A549 (cell line): ENCODE measurements at regions not wholly inside any gene's neighbourhood (a gene's known extent, or its start where the extent isn't known, plus 50 kb on each side); places are given as distances from the start of the nearest gene placed in this dataset.

Source experiments
- ATAC-seq, 2 experiments: fragments of 200-7000 bp in 1 of 2; fragments of >200 bp in 1 of 2; cut with Nextera tagmentation in 1 of 2; cut with Tn5 transposase in 1 of 2; 3 replicates each; pipeline versions ENCODE4 v1.8.0 to v1.9.1; 2018 to 2020; ENCODE audit warnings: mild to moderate bottlenecking in 1 of 2, moderate library complexity in 1 of 2
- CTCF ChIA-PET: fragments of 300-600 bp; sonication (Branson Sonifier 250); formaldehyde crosslinking; extraction: SDS; loops from one replicate; lab custom pipeline; 2021; ENCODE audit warnings: antibody characterized with exemption, inconsistent platforms; lab: Yijun Ruan, JAX
- POLR2A ChIA-PET: fragments of 350-600 bp; formaldehyde crosslinking; extraction: SDS; loops from one replicate; lab custom pipeline; 2021; ENCODE audit warnings: antibody characterized with exemption, inconsistent platforms; lab: Yijun Ruan, JAX
- DNase-seq, 2 experiments: peaks; one replicate each; pipeline versions ENCODE4 v3.0.0 to v3.0.0-alpha.2; 2011 to 2016; ENCODE audit warnings: low read depth in 1 of 2, low spot score in 1 of 2
- FAIRE-seq: peaks from 2 replicates; lab custom pipeline; 2011; peaks lifted over from hg19 to GRCh38; lab: Jason Lieb, UNC
- H3K27ac ChIP-seq, 2 experiments: fragments of >200 bp; sonication (Bioruptor Twin); formaldehyde crosslinking; 3 replicates each; pipeline ENCODE4 v1.5.1; 2016 to 2017
- H3K4me1 ChIP-seq: fragments of >200 bp; sonication (Bioruptor Twin); formaldehyde crosslinking; 3 replicates; pipeline ENCODE4 v1.6.1; 2016
- H3K4me2 ChIP-seq: fragments of >200 bp; sonication (Bioruptor Twin); formaldehyde crosslinking; 3 replicates; pipeline ENCODE4 v1.6.1; 2016
- H3K4me3 ChIP-seq: fragments of >200 bp; sonication (Bioruptor Twin); formaldehyde crosslinking; 3 replicates; pipeline ENCODE4 v1.5.1; 2016
- H3K9me3 ChIP-seq: fragments of >200 bp; sonication (Bioruptor Twin); formaldehyde crosslinking; 3 replicates; pipeline ENCODE4 v1.6.1; 2016
- CBX8 ChIP-seq: fragments of 200-600 bp; sonication (generic); IDR thresholded peaks from 2 replicates; pipeline ENCODE4 v1.6.1; 2016
- CHD2 ChIP-seq: fragments of 150-350 bp; IDR thresholded peaks from 2 replicates; pipeline ENCODE4 v1.6.1; 2014; ENCODE audit warnings: low read length; ENCODE audit not compliant: partially characterized antibody
- EHF ChIP-seq: fragments of 250-450 bp; sonication (Bioruptor Pico); IDR thresholded peaks from 2 replicates; pipeline ENCODE4 v1.5.0; 2020; ENCODE audit warnings: mild to moderate bottlenecking
- EHMT2 ChIP-seq: fragments of 200-600 bp; sonication (generic); IDR thresholded peaks from 2 replicates; pipeline ENCODE4 v1.6.1; 2016; ENCODE audit warnings: antibody characterized with exemption, low read depth, mild to moderate bottlenecking, moderate library complexity
- FOSB ChIP-seq: fragments of 250-450 bp; sonication (Bioruptor Pico); IDR thresholded peaks from 2 replicates; pipeline ENCODE4 v1.5.0; 2020; ENCODE audit warnings: mild to moderate bottlenecking, moderate library complexity
- HDAC2 ChIP-seq: fragments of 200-600 bp; sonication (generic); IDR thresholded peaks from 2 replicates; pipeline ENCODE4 v1.6.1; 2016
- HEYL ChIP-seq: fragments of 250-450 bp; sonication (Bioruptor Pico); IDR thresholded peaks from 2 replicates; pipeline ENCODE4 v1.8.0; 2021; ENCODE audit warnings: mild to moderate bottlenecking, moderate library complexity
- HOXB5 ChIP-seq: fragments of 250-450 bp; sonication (Bioruptor Pico); IDR thresholded peaks from 2 replicates; pipeline ENCODE4 v1.5.0; 2020; ENCODE audit warnings: mild to moderate bottlenecking, moderate library complexity
- JUN ChIP-seq, 2 experiments: fragments of >200 bp; sonication (Bioruptor Twin); formaldehyde crosslinking; IDR thresholded peaks; 2 replicates in 1 of 2; 3 replicates in 1 of 2; pipeline ENCODE4 v1.6.1; 2016 to 2017
- KDM5A ChIP-seq: fragments of 200-600 bp; sonication (generic); IDR thresholded peaks from 2 replicates; pipeline ENCODE4 v1.6.1; 2016; ENCODE audit warnings: antibody characterized with exemption, mild to moderate bottlenecking
- MAFK ChIP-seq: fragments of 450-650 bp; IDR thresholded peaks from 2 replicates; pipeline ENCODE4 v1.6.1; 2014; ENCODE audit not compliant: partially characterized antibody
- MAZ ChIP-seq: fragments of 150-350 bp; IDR thresholded peaks from 2 replicates; pipeline ENCODE4 v1.6.1; 2014; ENCODE audit warnings: antibody characterized with exemption, low read depth, low read length, borderline replicate concordance
- NR3C1 ChIP-seq: fragments of >200 bp; sonication (Bioruptor Twin); formaldehyde crosslinking; IDR thresholded peaks from 3 replicates; pipeline ENCODE4 v1.6.1; 2017
- POLR2A ChIP-seq: IDR thresholded peaks from 2 replicates; pipeline ENCODE4 v1.6.1; 2012; ENCODE audit warnings: mild to moderate bottlenecking, low read length
- RCOR1 ChIP-seq: fragments of 150-350 bp; IDR thresholded peaks from 2 replicates; pipeline ENCODE4 v1.6.1; 2014; ENCODE audit warnings: antibody characterized with exemption, low read length, low read depth
- RFX5 ChIP-seq: fragments of 450-650 bp; IDR thresholded peaks from 2 replicates; pipeline ENCODE4 v1.7.1; 2014; ENCODE audit warnings: antibody characterized with exemption, mild to moderate bottlenecking, moderate library complexity
- RNF2 ChIP-seq: fragments of 200-600 bp; sonication (generic); IDR thresholded peaks from 2 replicates; pipeline ENCODE4 v1.6.1; 2016; ENCODE audit warnings: low read depth, mild to moderate bottlenecking, antibody characterized with exemption, moderate library complexity, borderline replicate concordance
- SMC3 ChIP-seq: fragments of >200 bp; sonication (Bioruptor Twin); formaldehyde crosslinking; IDR thresholded peaks from 3 replicates; pipeline ENCODE4 v1.6.1; 2018; ENCODE audit warnings: inconsistent platforms
- TFCP2L1 ChIP-seq: fragments of 250-450 bp; sonication (Bioruptor Pico); IDR thresholded peaks from 2 replicates; pipeline ENCODE4 v1.5.0; 2021; ENCODE audit warnings: mild to moderate bottlenecking
- TP53 ChIP-seq: fragments of 250-450 bp; sonication (Bioruptor Pico); IDR thresholded peaks from 2 replicates; pipeline ENCODE4 v1.5.0; 2021; ENCODE audit warnings: mild to moderate bottlenecking, moderate library complexity
- ZNF302 ChIP-seq: fragments of 250-450 bp; sonication (Bioruptor Pico); IDR thresholded peaks from 2 replicates; pipeline ENCODE4 v1.9.0; 2021; ENCODE audit warnings: inconsistent platforms, mild to moderate bottlenecking, moderate library complexity
- WGBS: methylation state at CpG from one replicate; pipeline ENCODE4 v1.1.6; 2017; ENCODE audit errors: missing lambda C conversion rate; 5-methylcytosine and 5-hydroxymethylcytosine counted together
- TF ChIP-seq, protein P1 (sequence below): IDR thresholded peaks from 2 replicates; pipeline ENCODE4 v1.6.1; 2012
- TF ChIP-seq, protein P2 (sequence below): fragments of 250-450 bp; sonication (Bioruptor Pico); IDR thresholded peaks from 2 replicates; pipeline ENCODE4 v1.5.0; 2020; ENCODE audit warnings: low read depth, mild to moderate bottlenecking, moderate library complexity
- TF ChIP-seq, protein P3 (sequence below): fragments of >200 bp; sonication (Bioruptor Twin); formaldehyde crosslinking; IDR thresholded peaks from 3 replicates; pipeline ENCODE4 v1.6.1; 2016
- TF ChIP-seq, protein P4 (sequence below): fragments of >200 bp; sonication (Bioruptor Twin); formaldehyde crosslinking; IDR thresholded peaks from 3 replicates; pipeline ENCODE4 v1.5.1; 2016
- TF ChIP-seq, protein P5 (sequence below): fragments of 200-600 bp; sonication (generic); IDR thresholded peaks from 2 replicates; pipeline ENCODE4 v1.6.1; 2016; ENCODE audit warnings: antibody characterized with exemption, mild to moderate bottlenecking, moderate library complexity

DNA sequence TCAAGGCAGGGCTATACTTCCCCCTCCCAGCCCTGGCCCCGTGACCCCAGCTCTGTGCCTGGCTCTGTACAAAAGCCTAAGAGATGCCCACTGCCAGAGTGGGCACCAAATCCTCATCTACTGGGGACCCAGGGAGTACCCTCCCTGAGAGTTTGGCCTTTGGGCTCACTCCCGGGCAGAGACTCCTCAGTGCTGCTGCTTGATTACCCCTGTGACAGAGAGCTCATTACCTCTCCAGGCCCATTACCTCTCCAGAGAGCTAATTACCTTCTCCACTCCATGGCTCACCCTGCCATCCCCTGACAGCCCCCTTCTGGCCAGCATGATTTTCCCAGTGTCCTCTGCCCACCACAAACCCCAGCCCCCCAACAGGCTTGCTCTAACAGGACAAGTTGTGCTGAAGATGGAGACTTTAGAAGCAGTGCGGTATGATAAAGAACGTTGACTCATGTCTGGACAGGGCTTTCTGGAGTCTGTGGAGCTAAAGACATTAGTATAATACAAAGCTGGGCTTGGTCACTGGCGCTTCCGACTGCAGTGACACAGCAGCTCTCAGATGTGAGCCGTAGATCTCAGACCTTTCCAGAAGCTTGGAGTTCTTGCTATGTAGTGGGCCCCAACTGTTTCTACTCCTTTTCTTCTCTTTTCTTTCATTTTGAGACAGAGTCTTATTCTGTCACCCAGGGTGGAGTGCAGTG lies 111.3 kb upstream of the KCTD7 start:
- H3K4me1 ChIP-seq = no peaks in the 10 kb centered on the region
- H3K4me2 ChIP-seq = no peak overlapping the region
- 87% methylated on average over 6 of the region's 7 CpGs for WGBS
- FAIRE-seq (no peak), DNase-seq (no peak), ATAC-seq (no peak)
- H3K9me3 ChIP-seq = no peaks in the 10 kb centered on the region
- no peak overlapping the region for H3K4me3 ChIP-seq
- ChIA-PET POLR2A (no interaction called here), CTCF (interaction anchor here (0.7 to 0.8 kb wide), 2 partner anchors 90 to 540 kb away, joined by 3 to 4 read pairs; no protein-coding TSS in a partner anchor)
- H3K27ac ChIP-seq = no peak overlapping the region
- TF ChIP-seq TP53 (CRISPR knock-in tag) = no peak
- TF ChIP-seq EHF (CRISPR knock-in tag) = no peak
- TF ChIP-seq HDAC2 = no peak
- TF ChIP-seq, protein P1, sequence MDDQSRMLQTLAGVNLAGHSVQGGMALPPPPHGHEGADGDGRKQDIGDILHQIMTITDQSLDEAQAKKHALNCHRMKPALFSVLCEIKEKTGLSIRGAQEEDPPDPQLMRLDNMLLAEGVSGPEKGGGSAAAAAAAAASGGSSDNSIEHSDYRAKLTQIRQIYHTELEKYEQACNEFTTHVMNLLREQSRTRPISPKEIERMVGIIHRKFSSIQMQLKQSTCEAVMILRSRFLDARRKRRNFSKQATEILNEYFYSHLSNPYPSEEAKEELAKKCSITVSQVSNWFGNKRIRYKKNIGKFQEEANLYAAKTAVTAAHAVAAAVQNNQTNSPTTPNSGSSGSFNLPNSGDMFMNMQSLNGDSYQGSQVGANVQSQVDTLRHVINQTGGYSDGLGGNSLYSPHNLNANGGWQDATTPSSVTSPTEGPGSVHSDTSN = no peak
- no peak for TF ChIP-seq ZNF302 (CRISPR knock-in tag)
- TF ChIP-seq FOSB = no peak
- no peak for TF ChIP-seq RNF2
- no peak for TF ChIP-seq RCOR1
- TF ChIP-seq JUN (IDR thresholded peaks at IDR 0.05) = no peak
- no peak for TF ChIP-seq TFCP2L1 (CRISPR knock-in tag)
- TF ChIP-seq EHMT2 = no peak
- TF ChIP-seq SMC3 = no peak
- TF ChIP-seq, protein P2, sequence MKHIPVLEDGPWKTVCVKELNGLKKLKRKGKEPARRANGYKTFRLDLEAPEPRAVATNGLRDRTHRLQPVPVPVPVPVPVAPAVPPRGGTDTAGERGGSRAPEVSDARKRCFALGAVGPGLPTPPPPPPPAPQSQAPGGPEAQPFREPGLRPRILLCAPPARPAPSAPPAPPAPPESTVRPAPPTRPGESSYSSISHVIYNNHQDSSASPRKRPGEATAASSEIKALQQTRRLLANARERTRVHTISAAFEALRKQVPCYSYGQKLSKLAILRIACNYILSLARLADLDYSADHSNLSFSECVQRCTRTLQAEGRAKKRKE = no peak
- no peak for TF ChIP-seq CHD2
- TF ChIP-seq, protein P3, sequence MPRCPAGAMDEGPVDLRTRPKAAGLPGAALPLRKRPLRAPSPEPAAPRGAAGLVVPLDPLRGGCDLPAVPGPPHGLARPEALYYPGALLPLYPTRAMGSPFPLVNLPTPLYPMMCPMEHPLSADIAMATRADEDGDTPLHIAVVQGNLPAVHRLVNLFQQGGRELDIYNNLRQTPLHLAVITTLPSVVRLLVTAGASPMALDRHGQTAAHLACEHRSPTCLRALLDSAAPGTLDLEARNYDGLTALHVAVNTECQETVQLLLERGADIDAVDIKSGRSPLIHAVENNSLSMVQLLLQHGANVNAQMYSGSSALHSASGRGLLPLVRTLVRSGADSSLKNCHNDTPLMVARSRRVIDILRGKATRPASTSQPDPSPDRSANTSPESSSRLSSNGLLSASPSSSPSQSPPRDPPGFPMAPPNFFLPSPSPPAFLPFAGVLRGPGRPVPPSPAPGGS = no peak
- TF ChIP-seq, protein P4, sequence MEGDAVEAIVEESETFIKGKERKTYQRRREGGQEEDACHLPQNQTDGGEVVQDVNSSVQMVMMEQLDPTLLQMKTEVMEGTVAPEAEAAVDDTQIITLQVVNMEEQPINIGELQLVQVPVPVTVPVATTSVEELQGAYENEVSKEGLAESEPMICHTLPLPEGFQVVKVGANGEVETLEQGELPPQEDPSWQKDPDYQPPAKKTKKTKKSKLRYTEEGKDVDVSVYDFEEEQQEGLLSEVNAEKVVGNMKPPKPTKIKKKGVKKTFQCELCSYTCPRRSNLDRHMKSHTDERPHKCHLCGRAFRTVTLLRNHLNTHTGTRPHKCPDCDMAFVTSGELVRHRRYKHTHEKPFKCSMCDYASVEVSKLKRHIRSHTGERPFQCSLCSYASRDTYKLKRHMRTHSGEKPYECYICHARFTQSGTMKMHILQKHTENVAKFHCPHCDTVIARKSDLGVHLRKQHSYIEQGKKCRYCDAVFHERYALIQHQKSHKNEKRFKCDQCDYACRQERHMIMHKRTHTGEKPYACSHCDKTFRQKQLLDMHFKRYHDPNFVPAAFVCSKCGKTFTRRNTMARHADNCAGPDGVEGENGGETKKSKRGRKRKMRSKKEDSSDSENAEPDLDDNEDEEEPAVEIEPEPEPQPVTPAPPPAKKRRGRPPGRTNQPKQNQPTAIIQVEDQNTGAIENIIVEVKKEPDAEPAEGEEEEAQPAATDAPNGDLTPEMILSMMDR = no peak

DNA sequence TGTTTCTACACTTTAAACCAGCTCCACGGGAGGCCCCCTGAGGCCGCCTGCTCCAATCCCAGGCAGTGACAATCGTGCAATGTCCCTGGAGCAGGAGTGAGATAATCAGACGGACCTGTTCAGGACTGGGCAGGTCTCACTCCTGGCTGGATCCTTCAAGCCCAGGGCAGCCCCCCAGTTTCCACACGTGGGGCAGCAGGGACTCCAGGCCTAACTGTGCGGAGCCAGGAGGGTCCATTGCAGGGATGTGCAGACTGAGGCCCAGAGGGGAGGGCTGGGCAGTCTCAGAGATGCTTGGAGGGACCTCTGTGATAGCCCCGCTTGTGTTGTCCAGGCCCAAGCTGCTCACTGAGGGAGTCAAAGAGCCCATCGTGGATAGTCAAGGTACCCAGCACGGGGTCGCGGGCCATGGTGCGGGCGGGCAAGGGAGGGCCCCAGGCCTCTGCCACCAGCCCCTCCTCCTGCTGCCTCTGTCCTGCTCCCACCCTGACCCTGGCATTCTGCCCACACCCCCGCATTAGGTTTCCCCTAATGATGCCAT lies 110.5 kb upstream of the KCTD7 start:
- ChIA-PET CTCF (interaction anchor here (0.6 kb wide), 1 partner anchor 8 kb away, joined by 3 read pairs; no protein-coding TSS in a partner anchor), POLR2A (no interaction called here)
- DNase-seq = no peak
- Histone ChIP-seq H3K4me3 (no peak overlapping the region), H3K4me1 (no peaks in the 10 kb centered on the region), H3K4me2 (no peak overlapping the region), H3K9me3 (no peaks in the 10 kb centered on the region), H3K27ac (no peak overlapping the region)
- ATAC-seq = no peak
- 83% methylated on average over 12 of the region's 14 CpGs for WGBS
- no peak for FAIRE-seq
- TF ChIP-seq, protein P5, sequence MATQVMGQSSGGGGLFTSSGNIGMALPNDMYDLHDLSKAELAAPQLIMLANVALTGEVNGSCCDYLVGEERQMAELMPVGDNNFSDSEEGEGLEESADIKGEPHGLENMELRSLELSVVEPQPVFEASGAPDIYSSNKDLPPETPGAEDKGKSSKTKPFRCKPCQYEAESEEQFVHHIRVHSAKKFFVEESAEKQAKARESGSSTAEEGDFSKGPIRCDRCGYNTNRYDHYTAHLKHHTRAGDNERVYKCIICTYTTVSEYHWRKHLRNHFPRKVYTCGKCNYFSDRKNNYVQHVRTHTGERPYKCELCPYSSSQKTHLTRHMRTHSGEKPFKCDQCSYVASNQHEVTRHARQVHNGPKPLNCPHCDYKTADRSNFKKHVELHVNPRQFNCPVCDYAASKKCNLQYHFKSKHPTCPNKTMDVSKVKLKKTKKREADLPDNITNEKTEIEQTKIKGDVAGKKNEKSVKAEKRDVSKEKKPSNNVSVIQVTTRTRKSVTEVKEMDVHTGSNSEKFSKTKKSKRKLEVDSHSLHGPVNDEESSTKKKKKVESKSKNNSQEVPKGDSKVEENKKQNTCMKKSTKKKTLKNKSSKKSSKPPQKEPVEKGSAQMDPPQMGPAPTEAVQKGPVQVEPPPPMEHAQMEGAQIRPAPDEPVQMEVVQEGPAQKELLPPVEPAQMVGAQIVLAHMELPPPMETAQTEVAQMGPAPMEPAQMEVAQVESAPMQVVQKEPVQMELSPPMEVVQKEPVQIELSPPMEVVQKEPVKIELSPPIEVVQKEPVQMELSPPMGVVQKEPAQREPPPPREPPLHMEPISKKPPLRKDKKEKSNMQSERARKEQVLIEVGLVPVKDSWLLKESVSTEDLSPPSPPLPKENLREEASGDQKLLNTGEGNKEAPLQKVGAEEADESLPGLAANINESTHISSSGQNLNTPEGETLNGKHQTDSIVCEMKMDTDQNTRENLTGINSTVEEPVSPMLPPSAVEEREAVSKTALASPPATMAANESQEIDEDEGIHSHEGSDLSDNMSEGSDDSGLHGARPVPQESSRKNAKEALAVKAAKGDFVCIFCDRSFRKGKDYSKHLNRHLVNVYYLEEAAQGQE = no peak
- TF ChIP-seq HOXB5 (no peak), HEYL (CRISPR knock-in tag) (no peak), MAZ (no peak), KDM5A (no peak), POLR2A (no peak), MAFK (no peak), RNF2 (no peak), SMC3 (no peak), CBX8 (no peak), NR3C1 (no peak), RFX5 (no peak)
- TF ChIP-seq, protein P3 = no peak
